Stimulated activated CD8-positive, alpha-beta memory T cell treated with anti-CD3 and anti-CD28 coated beads, Interleukin-12 subunit alpha, Interleukin-12 subunit beta, amount 100 ng/mL, for 1 hour (primary cell): ENCODE measurements at regions not wholly inside any gene's neighbourhood (a gene's known extent, or its start where the extent isn't known, plus 50 kb on each side); places are given as distances from the start of the nearest gene placed in this dataset.

Experiments used
- DNase-seq: peaks from one replicate; pipeline ENCODE4 v3.0.0-alpha.2; 2020; ENCODE audit warnings: low read depth

- no peak for DNase-seq
Observed at GRCh38 chr13:33751151-33751550, 66.8 kb upstream of the RFC3 start.

GRCh38 chr13:33752094-33752493 is 65.9 kb upstream of the RFC3 start:
- DNase-seq: no peak

GRCh38 chr13:33752597-33752996 is 65.4 kb upstream of the RFC3 start:
- DNase-seq: no peak

DNA sequence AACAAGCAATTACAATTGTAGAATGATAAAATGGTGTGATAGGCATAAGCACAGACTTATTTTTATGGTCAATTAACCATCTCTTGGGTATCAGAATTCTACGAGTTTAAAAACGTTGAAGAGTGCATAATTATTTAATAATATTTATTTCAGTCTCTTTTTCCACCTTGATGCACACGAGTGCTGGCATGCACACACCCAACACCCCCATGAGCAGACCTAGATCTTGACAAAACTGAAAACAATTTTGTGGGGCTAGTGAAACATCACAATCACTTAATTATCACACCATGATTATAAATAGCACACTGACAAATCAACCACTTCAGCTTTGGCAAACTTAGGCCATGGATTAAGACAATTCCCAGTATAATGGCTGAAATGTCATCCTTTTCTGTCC is 61.0 kb upstream of the RFC3 start:
- DNase-seq: no peak

- no peak for DNase-seq
Observed at GRCh38 chr13:33757713-33758112, 60.2 kb upstream of the RFC3 start.

- DNase-seq: no peak
Observed at GRCh38 chr13:33758113-33758512, 59.8 kb upstream of the RFC3 start.

GRCh38 chr13:33761740-33762139 is 56.2 kb upstream of the RFC3 start:
- no peak for DNase-seq

DNA sequence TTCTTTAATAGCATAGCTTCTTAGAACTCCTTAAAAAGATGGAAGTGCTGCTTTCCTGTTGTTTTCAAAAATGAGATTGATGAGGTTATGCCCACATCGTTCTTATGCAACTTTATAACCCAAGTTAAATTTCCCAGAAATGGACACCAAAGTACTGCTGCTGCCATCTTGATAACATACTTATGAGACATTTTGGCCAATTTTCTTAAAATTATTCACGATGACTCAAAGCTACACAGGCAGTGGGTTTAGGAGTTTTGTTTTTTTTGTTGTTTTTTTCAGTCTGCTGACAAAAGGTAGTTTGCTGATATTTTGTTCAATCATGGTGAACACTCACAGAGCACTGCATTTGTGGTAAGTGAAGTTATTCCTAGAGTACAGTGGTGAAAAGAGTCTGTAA is 54.9 kb upstream of the RFC3 start:
- no peak for DNase-seq

DNA sequence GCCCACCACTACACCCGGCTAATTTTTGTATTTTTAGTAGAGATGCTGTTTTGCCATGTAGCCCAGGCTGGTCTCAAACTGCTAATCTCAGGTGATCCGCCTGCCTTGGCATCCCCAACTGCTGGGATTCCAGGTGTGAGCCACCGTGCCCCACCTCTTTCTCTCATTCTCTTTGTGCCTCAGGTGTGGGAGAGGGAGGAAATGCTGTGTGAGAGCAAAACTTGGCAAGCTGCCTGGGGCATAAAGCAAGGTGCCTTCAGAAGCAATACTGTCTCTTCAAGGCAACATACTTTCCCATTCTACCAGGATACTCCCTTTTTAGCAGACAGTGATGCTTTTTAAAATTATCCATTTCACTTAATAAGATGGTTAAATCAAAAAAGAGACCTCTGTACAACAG is 53.2 kb upstream of the RFC3 start:
- no peak for DNase-seq

DNA sequence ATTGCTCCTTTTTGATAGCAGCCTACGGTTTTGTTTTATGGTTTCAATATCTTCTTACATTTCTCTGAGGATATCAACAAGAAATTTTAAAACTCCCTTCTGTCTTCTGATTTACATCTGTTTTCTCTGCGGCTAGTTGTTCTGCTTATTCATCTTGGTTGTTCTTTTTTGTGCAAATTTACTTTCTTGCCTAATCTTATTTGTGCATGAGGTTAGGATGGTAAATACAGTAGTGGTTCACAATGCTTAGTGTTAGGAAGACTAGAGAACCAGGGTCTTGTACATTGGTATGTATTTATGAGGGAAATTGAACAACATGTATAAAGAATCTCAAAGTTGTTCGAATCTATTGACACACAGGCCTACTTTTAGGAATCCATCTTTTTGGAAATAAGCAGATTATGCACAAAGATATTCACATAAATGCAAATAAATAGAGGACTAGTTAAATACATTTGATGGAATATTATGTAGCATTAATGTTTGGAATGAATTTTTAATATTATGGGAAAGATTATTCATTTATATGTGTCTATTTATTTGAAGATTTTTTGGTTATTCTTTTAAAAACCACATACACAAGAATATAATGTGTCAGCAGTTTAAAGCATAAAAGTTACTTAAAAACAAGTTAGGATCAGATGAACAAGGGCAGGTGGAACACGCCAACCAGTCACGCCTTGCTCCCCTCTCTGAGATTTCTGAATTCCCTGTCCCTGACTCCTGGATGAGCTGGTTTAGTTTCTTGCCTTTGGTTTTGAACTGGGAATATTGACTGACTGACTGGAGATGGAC is 51.4 kb upstream of the RFC3 start:
- no peak for DNase-seq

- no peak for DNase-seq
Observed at GRCh38 chr13:33767140-33767539, 50.8 kb upstream of the RFC3 start.
